Myocyte (in vitro differentiated cells): ENCODE measurements at regions not wholly inside any gene's neighbourhood (a gene's known extent, or its start where the extent isn't known, plus 50 kb on each side); places are given as distances from the start of the nearest gene placed in this dataset.

Source experiments
- DNase-seq: peaks from one replicate; pipeline ENCODE4 v3.0.0-alpha.2; 2012; ENCODE audit warnings: low read depth

DNA sequence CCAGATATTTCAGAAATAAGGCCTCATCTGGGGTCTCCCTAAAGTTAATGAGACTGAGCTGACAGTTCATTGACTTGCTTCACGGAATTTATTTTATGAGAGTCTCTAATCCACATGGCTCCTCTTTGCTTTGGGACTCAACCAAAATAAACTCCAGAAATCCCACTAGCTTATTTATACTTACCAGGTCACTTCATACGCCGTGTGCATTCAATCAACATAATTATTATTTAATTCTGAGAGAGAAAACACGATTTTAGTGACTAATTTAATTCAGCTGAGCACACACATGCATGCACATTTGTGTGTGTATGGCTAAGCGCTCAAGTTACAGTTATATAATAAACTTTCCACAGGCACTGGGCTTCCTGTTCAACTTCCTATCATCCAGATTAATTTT, 333.4 kb upstream of the CCDC196 start:
- no peak for DNase-seq

DNA sequence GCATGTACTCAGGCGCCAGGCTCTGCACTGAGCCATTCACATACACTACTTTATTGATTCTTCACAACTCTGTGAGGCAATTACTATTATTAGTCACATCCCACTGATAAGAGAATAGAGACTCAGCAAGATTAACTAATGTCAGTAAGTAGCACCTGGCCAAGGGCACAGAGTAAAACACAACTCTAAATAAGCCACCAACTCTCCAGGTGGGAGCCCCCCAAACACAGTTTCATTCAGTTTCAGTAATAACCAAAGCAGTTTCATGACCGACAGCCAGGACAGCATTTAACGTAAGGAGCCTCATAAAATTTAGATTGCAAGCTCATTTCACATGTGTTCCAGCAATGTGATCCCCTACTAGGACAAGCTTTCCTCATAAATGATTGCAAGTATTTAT, 323.1 kb upstream of the CCDC196 start:
- no peak for DNase-seq

DNA sequence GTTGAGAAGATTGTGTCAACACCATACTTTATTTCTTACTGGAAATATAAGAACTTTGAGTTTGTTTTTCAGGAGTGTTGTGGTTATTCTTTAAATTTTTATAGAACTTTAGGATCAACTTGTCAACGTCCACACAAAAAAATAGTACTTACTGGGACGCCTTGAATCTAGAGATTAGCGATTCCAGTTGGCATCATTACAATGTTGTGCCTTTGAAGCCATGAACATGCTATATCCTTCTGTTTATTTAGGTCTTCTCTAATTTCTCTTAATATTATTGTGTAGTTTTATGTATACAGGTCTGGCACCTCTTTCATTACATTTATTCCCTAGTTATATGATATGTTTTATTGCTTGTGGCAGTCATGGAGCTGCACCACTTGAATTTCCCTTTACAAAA, 320.8 kb upstream of the CCDC196 start:
- no peak for DNase-seq

DNA sequence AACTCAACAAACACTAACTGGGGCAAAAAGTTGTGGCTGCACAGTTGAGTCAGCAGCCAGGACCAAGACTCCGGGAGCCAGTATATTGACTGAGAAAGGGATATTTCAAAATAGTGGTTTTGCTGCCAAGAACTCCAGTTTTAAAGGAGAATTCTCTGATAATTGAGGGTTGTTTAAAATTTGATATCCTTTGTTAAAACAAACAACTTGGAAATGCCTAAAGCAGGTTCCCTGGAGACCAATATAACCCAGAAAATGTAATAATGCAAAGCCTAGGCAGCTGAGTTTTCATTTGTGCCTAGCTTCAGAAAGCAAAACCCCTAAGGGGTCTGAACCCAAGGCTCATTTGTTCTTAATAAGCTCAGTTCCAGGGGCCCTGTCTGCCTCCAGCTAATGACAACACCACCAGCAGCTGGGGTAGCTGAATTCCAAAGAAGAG, 311.7 kb upstream of the CCDC196 start:
- DNase-seq: no peak

DNA sequence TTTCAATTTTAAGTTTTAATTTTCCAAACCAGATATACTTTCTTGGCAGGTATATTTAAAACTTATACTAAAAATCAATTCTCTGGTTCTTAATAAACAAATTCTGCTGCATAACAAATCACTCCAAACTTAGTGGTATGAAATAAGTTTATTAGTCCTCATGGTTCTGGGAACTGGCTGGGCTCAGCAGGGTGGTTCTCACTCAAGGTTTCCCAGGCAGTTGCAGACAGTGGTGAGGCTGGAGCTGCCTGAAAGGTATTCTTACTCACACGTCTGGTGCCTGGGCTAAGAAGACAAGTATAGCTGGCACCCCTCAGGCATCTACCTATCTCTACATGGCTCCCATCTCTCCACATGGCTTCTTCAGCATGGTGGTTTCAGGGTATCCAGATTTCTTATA, 308.2 kb upstream of the CCDC196 start:
- DNase-seq: no peak

DNA sequence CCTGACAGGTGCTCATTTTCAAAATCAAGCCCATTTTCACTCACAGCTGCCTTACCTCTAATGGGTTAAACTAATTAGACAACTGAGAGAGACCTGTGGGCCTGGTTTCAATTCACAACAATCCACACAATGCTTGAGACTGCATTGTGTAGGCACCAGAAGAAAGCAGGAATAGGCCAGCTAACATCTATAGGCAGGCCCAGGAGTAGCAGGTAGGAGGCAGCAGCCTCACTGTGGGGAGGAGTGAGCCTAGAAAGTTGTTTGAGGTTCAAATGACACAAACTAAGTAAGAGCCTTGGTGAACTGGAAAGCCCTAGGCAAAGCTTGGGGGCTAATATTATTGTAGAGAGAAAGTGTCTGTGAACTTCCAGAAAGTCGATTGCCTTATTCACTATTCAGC, 289.5 kb upstream of the CCDC196 start:
- DNase-seq: no peak

DNA sequence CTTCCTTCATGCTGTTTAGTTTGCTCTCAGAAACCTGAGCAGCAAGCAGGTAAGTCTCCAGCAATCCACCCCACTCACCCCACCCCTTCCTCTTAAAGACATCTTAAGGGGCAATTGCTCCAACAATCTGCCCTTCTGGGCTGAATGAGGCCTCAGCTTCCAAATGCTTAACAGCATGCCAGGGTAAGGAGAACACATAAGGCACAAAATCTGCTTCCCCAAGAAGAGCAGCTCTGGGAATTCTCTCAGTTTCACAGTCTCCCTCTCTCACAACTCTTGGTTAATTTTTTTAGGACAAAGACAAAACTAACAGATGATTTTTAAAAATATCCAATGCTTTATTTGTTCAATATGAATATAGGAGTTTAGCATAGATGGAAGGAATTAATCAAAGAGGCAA, 288.9 kb upstream of the CCDC196 start:
- DNase-seq: no peak

DNA sequence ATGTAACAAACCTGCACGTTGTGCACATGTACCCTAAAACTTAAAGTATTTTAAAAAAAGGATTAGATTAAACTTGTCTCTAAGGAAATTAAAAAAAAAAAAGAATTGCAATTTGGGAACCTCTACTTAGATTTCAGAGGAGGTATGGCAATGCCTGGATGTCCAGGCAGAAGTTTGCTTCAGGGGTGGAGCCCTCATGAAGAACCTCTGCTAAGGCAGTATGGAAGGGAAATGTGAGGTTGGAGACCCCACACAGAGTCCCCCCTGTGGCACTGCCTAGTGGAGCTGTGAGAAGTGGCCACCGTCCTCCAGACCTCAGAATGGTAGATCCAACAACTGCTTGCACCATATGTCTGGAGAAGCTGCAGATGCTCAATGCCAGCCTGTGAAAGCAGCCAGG, 279.6 kb upstream of the CCDC196 start:
- no peak for DNase-seq

DNA sequence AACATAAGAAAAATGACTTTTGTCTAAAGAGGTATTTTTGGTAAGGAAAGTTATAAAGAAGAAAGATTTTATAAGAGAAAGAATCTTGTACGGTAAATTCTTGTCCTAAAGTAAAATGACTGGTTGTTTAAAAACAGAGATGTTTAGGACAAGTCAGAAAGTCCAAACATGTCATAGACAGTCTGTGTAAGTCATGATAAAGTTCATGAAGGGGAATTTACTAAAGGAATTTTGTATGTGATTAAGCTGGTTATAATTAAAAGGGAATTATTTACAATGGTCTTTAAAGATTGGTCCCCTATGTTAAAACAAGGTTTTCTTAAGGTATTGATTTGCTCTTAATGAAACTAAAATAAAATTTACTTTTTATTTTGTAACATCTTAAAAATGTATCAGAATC, 269.4 kb upstream of the CCDC196 start:
- DNase-seq: no peak

DNA sequence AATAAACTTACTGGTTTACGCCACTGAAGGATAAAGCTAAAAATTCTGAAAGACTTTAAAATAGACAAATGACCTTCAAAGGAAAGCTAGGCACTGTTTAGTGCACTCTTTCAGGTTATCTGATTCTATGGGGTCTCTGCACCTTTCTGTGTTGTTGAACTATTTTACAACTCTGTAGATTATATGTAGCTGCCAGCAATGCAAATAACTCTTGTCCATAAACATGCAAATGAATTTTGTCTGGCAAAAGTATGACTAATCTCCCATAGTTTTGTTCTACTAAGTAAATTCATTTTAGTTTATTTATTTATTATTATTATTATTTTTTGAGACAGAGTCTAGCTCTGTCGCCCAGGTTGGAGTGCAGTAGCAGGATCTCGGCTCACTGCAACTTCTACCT, 266.3 kb upstream of the CCDC196 start:
- DNase-seq: no peak

DNA sequence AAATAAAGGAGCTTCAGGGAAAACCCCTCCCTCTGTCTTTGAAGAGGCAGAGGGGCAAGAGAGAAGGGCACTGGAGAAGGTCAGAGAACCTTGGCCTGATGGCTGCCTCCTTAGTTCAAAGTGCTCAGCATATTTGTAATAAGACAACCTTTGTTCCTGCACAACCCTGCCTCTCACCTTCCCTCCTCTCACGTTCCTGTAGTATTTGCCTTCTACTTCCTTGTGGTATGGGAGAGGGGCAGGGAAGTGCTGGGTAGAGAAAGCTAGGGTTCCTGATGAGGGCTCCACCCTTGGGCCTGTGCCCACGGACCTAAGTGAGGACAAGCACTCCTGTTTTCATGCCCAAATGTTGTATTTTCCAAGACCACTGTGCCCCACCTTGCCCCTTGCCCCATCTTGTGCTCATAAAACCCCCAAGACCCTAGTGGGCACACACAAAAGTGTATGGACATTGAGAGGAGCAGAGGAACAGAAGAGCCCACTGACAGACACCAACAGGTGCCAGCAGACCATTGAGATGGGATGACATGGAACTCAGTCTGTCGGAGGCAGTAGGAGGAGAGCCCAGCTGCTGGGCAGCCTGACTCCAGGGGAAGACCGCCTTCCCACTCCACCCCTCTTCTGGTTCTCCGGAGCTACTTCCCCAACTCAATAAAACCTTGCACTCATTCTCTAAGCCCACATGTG, 261.5 kb upstream of the CCDC196 start:
- no peak for DNase-seq

DNA sequence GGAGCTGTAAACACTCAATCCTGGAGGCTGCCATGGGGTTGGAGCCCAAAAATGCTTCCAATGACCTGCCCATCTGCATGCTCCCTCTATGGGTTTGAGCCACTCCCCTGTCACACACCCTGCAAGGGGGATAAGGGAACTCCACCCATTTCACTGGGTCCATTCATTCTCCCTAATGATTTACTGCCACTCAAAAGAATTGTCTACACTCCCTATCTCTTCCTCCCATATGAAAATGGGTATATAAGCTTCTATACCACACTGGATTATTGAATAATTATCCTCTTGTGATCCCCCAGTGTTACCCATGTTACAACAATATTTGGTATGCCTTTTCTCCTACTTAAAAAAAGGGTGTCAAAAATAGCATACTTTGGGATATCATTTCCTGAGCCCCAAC, 260.8 kb upstream of the CCDC196 start:
- DNase-seq: no peak

DNA sequence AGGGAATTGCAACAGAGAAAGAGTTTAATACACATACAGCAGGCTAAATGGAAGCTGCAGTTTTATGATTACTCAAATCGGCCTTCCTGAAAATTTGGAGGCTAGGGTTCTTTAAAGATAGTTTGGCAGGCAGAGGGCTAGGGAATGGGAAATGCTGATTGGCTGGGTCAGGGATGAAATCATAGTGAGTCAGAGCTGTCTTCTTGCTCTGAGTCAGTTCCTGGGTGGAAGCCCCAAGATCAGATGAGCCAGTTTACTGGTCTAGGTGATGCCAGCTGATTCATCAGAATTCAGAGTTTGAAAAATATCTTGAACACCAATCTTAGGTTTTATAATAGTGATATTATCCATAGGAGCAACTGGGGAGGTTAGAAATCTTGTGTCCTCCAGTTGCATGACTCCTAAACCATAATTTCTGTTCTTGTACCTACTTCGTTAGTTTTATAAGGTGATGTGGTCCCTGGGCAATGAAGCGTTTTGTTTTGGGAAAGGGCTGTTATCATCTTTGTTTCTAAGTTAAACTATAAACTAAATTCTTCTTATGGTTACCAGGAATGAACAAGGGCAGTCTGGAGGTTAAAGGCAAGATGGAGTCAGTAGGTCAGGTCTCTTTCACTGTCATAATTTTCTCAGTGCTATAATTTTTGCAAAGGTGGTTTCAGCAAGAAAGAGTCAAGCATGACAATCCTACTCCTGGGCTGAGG, 257.8 kb upstream of the CCDC196 start:
- no peak for DNase-seq

DNA sequence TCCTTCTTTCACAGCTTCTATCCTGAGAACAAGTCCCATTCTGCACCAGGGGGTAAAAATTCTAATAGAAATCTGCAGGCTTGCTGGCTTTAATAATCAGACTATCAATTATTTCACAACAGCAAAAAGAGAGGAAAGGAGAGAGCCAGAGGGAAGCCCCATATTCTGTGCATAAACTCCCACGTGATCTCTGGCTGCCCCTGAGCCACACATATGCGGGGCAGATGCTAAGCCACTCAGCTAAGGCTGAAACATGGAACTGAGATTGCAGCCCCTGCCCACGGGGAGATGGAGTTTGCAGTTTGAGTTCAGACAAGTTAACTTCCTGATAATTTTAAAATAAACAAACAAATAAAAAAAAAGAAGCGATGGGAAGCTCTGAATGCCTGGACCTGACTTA, 254.4 kb upstream of the CCDC196 start:
- no peak for DNase-seq

DNA sequence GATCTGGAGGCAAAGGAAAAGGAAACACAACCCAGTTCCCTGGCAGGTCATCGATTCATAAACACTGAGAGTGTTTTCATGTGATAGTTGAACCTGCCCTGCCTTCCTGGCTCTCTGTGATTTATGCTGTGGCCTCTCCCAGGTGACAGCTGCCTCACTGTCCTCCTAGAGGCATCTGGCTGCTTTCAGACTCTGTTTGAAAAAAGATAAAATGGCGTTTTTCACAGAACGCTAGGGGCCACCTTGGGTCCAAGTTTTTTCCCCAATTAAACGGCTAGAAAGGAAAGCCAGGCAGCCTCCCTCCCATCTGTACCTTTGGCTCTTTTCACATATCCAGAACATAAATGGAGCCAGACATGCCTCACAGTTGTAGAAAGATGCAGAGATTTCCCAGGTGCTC, 252.6 kb upstream of the CCDC196 start:
- DNase-seq: no peak

DNA sequence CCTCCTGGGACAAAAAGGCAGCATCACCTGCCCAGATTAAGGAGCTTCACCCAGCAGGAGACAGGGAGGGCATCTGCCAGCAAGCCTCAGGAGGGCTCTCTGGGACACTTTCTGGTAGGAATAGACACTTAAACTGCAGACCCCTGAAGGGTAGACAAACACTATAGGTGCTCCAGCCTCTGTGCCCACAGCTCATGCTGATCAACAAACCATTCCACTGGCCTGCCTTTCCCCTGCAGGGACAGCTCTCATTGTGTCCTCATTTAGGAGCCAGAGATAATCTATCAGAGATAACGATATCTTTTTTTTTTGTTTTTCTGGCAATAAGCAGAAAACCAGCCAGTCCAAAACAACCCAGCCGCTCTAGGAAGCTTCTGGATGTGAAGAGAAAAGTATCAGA, 251.8 kb upstream of the CCDC196 start:
- no peak for DNase-seq

DNA sequence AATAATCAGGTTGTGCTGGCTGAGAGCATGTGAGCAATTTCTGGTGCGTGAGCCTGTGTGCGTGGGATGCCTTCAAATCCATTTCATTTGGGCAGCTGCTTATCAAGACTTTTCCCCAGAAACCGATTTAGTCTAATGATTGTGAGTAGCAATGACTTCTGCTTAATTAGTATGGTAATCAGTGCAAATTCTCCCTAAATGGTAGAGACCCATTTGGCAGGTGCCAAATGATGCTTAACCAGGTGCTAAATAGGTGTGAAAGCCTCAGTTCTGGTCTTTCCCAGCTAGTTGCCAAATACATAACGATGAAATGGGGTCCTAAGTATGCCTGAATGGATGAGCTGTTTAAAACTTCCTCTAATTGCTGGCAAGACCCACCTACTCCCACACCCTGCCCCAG, 248.4 kb upstream of the CCDC196 start:
- no peak for DNase-seq

DNA sequence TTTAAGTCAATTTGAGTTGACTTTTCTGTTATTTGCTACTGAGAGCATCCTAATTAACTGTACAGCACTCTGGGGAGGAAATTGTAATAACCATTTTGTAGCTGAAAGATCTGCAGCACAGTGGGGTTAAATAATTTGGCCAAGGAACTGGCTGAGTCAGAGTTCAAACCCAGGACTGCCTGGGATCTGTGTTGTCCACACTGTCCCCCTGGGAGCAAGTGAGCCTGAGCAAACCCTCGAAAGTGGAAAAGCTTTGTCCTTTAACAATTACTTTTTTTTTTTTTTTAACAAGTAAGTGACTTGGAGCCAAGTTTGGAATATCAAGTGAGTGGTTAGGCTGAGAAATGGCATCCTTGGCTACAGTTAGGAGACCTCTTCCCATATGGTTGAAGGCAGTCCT, 247.2 kb upstream of the CCDC196 start:
- DNase-seq: no peak

DNA sequence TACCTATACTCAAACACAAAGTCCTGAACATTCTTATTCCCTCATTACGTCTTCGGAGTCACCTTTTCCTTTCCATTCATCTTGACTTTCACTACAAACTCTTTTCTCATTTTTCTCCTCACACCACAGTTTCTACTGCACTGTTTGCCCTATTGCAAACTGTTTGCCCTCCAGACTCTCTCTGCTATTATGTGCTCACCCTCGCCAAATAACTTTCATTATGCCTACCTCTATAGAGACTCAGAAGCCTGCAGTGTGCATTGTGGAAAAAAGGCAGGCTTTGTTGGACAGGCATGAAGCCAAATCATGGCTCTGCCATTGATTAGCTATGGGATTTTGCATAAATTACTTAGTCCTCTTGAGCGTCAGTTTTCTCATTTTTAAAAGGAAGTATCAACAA, 246.6 kb upstream of the CCDC196 start:
- DNase-seq: no peak

DNA sequence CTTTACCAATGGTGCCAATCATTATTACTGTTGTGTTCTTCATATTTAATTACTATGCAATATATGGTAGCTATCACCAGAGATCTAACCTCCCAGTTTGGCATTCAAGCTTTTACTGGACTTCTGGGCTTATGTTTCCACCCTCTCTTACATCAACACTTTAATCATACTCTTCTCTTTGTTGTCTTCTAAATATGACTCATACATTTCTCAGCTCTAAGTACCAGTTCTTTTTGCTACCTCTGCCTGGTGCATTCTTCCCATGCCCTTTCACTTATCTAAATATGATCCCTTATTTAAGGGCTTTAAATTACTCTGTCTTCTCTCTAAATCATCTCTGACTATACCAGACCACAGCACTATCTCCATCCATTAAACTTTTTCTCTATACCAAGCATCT, 246.1 kb upstream of the CCDC196 start:
- DNase-seq: no peak

DNA sequence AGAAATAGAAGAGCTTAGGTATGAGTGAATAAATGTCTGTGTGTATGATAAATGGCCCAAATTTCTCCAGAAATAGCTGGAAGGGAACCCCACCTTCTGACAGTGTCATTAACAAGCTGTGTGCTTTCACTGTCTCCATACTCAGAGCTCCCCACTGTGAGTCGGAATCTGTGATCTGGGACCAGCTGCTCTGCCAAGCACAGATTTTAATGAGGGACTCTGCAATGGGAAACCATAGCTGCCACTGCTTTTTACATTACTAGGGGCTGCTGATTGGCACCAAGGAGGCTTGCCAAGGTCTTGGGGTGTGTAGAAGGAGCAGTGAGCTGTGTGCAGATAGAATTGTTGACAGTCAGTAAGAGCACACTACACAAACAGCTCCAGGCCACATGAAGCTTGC, 244.2 kb upstream of the CCDC196 start:
- no peak for DNase-seq

DNA sequence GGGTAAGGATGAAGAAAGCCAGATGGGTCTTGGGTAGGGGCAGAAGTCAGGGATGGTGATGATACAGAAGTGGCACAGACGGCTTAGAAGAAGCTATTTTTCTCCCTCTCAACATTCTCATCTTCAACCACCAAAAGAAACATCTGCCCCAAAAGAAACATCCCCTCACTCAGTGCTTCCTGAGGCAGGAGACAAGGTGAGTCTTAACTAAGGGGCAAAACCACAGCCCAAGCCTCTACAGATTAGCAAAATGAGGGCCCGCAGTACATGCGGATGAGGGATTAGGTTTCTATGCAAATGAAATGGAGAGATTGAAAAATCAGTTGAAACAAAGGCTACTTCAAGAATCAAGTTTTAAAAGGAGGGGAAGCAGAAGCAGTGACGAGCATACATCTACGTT, 241.3 kb upstream of the CCDC196 start:
- DNase-seq: no peak

DNA sequence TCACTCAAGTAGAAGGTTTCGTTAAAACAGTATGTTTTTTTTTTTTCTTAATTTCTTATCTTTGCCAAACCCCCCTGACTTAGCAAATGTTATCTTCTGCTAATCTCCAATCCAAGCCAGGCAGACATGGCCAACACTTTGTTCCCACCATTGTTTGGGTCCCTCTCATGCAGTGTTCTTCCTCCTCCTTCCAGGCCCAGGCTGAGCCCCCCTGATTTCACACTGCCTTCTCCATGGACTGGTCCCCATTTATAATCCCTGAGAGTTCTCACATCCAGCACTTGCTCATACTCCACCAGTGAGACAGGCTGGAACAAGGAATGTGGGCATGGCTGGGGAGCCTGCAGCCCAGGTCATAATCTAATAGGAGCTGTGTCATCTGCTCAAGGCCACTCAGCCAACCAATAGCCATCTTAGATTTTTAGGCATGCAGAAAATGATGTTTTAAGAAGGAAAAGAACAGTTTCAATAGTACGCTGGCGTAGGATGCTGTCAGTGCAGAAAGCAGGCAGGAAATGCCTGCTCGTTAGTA, 238.4 kb upstream of the CCDC196 start:
- no peak for DNase-seq
